SK-N-SH (cell line): ENCODE measurements at regions not wholly inside any gene's neighbourhood (a gene's known extent, or its start where the extent isn't known, plus 50 kb on each side); places are given as distances from the start of the nearest gene placed in this dataset.

Experiments
- CHD2 ChIP-seq: fragments of 150-350 bp; IDR thresholded peaks from 2 replicates; pipeline ENCODE4 v1.6.1; 2018; ENCODE audit warnings: low read length; ENCODE audit not compliant: partially characterized antibody
- EP300 ChIP-seq, 2 experiments: IDR thresholded peaks; 2 replicates each; pipeline versions ENCODE4 v1.4.0 to v1.6.1; 2012; ENCODE audit warnings: borderline replicate concordance in 1 of 2, low read depth in 1 of 2, low read length in 1 of 2
- JUND ChIP-seq: IDR thresholded peaks from 2 replicates; pipeline ENCODE4 v1.4.0; 2012
- MXI1 ChIP-seq: IDR thresholded peaks from 2 replicates; pipeline ENCODE4 v1.6.1; 2012; ENCODE audit warnings: mild to moderate bottlenecking, low read depth, low read length, improper control_type of control experiment
- NRF1 ChIP-seq: IDR thresholded peaks from 2 replicates; pipeline ENCODE4 v1.6.1; 2012; ENCODE audit warnings: low read depth, mild to moderate bottlenecking, low read length
- RAD21 ChIP-seq: IDR thresholded peaks from 2 replicates; pipeline ENCODE4 v1.6.1; 2012; ENCODE audit warnings: mild to moderate bottlenecking, low read length
- RXRA ChIP-seq: IDR thresholded peaks from 2 replicates; pipeline ENCODE4 v1.4.0; 2012; ENCODE audit warnings: low read depth, mild to moderate bottlenecking, borderline replicate concordance
- SMC3 ChIP-seq: IDR thresholded peaks from 2 replicates; pipeline ENCODE4 v1.6.1; 2012; ENCODE audit warnings: low read depth, low read length, improper control_type of control experiment
- YY1 ChIP-seq: IDR thresholded peaks from 2 replicates; pipeline ENCODE4 v1.4.0; 2012; ENCODE audit warnings: low read depth, mild to moderate bottlenecking
- TF ChIP-seq, protein P1 (sequence below): fragments of 150-350 bp; IDR thresholded peaks from 2 replicates; pipeline ENCODE4 v1.6.1; 2017; ENCODE audit warnings: antibody characterized with exemption, low read length, low read depth, borderline replicate concordance
- TF ChIP-seq, protein P2 (sequence below): fragments of 200-600 bp; sonication (generic); IDR thresholded peaks from 2 replicates; pipeline ENCODE4 v1.6.1; 2017; ENCODE audit warnings: antibody characterized with exemption, mild to moderate bottlenecking, moderate library complexity
- TF ChIP-seq, protein P3 (sequence below): IDR thresholded peaks from 2 replicates; pipeline ENCODE4 v1.4.0; 2012; ENCODE audit warnings: low read depth, borderline replicate concordance

DNA sequence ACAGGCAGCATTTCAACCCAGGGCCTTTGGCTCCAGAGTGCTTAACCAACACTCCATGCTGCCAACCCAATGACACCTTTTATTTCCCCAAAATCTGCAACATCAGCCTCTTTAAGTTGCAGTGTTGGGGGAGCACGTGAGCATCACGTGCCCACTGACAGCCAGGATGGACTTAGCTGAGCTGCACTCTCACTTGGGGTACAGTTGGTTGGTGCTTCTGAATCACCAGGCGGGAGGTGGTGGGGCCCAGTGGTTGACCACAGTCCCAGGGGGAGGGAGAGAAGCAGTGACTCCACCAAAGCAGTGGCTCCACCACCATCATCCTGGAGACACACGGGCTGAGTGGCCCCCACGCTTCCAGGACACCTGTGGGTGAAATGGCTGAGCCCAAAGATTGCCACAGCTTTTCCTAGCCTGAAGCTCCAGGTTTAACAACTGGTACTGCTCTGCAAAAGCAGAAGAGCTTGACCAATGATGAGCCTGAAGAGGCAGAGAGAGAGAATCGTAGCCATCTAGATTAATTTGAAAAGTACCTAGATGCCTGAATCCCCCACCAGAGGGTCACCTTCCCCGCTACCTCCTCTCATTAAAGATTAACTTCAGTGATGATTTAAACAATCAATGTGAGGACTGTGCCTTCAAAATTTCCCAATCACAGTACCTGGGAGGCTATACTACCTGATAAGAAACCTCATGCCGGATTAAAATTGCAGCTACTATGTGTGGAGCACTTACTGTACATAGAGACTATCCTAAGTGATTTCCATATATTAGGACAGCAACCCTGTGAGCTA, 193.8 kb downstream of the FOXO1 start:
- TF ChIP-seq, protein P1, sequence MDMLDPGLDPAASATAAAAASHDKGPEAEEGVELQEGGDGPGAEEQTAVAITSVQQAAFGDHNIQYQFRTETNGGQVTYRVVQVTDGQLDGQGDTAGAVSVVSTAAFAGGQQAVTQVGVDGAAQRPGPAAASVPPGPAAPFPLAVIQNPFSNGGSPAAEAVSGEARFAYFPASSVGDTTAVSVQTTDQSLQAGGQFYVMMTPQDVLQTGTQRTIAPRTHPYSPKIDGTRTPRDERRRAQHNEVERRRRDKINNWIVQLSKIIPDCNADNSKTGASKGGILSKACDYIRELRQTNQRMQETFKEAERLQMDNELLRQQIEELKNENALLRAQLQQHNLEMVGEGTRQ, result no peak
- TF ChIP-seq EP300 (IDR thresholded peaks at IDR 0.05; ENCODE audit: borderline replicate concordance in 1 of 2, low read depth in 1 of 2, low read length in 1 of 2) (no peak), CHD2 (no peak), RXRA (no peak), JUND (no peak), MXI1 (no peak), NRF1 (no peak), YY1 (no peak), SMC3 (no peak), RAD21 (no peak)
- TF ChIP-seq, protein P2, sequence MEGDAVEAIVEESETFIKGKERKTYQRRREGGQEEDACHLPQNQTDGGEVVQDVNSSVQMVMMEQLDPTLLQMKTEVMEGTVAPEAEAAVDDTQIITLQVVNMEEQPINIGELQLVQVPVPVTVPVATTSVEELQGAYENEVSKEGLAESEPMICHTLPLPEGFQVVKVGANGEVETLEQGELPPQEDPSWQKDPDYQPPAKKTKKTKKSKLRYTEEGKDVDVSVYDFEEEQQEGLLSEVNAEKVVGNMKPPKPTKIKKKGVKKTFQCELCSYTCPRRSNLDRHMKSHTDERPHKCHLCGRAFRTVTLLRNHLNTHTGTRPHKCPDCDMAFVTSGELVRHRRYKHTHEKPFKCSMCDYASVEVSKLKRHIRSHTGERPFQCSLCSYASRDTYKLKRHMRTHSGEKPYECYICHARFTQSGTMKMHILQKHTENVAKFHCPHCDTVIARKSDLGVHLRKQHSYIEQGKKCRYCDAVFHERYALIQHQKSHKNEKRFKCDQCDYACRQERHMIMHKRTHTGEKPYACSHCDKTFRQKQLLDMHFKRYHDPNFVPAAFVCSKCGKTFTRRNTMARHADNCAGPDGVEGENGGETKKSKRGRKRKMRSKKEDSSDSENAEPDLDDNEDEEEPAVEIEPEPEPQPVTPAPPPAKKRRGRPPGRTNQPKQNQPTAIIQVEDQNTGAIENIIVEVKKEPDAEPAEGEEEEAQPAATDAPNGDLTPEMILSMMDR, result no peak
- TF ChIP-seq, protein P3, sequence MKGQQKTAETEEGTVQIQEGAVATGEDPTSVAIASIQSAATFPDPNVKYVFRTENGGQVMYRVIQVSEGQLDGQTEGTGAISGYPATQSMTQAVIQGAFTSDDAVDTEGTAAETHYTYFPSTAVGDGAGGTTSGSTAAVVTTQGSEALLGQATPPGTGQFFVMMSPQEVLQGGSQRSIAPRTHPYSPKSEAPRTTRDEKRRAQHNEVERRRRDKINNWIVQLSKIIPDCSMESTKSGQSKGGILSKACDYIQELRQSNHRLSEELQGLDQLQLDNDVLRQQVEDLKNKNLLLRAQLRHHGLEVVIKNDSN, result no peak
